Heart left ventricle (tissue), 13 donors: ENCODE measurements at regions not wholly inside any gene's neighbourhood (a gene's known extent, or its start where the extent isn't known, plus 50 kb on each side); places are given as distances from the start of the nearest gene placed in this dataset.

Experiments used
- CTCF ChIP-seq, 12 donors: fragments of 200-600 bp; sonication (generic) in 4 of 12; IDR thresholded peaks; one replicate each; pipeline versions ENCODE4 v1.5.0 to v1.8.0; 2018 to 2022; ENCODE audit warnings: antibody characterized with exemption in 12 of 12, mild to moderate bottlenecking in 5 of 12
- POLR2A ChIP-seq, 2 donors: fragments of 450-650 bp; IDR thresholded peaks; one replicate each; pipeline ENCODE4 v1.6.1; 2017; ENCODE audit warnings: antibody characterized with exemption in 2 of 2, mild to moderate bottlenecking in 2 of 2, moderate library complexity in 2 of 2
- donor health status: ischemic (EF 13 %, LVEDD 7.1; RV severe dilation, severe dysfunction).
- donor health status: DM: no; HTN: yes; CAD: no.
- donor health status: DM: no; HTN: no; CAD: no.
- donor health status: ischemic (EF 25% LVEDD 6.9; RV normal size, moderate dysfunction).
- donor health status: ischemic (EF 25% LVEDD 5.7; RV mildly dilated, moderate dysfunction).
- donor health status: ischemic (EF 35%, LVEDD 5.7; RV mildly dilated, moderate dysfunction).
- donor health status: nonischemic (EF 11% LVEDD 7.7; RV severe dilation, severe dysfunction).
- donor health status: DM: yes; HTN: yes; CAD: no.
- donor health status: PGD.
- donor health status: ischemic (EF 29% LVEDD 5.4; RV normal size, mild dysfunction).
- donor health status: nonischemic (EF 23%, LVEDD 6.1; RV moderate dilation, normal function).

GRCh38 chr11:109815500-109816150, 277.6 kb upstream of the ZC3H12C start:
- no peak for TF ChIP-seq CTCF (IDR thresholded peaks at IDR 0.05)
- no peak for TF ChIP-seq POLR2A (IDR thresholded peaks at IDR 0.05)
